ENCODE measurements at regions not wholly inside any gene's neighbourhood (a gene's known extent, or its start where the extent isn't known, plus 50 kb on each side); places are given as distances from the start of the nearest gene placed in this dataset.
"Not testable (repeated sequence)": the region's sequence is repeated elsewhere in the genome, so short reads cannot be mapped to it uniquely, and the experiment has no call there.

DNA sequence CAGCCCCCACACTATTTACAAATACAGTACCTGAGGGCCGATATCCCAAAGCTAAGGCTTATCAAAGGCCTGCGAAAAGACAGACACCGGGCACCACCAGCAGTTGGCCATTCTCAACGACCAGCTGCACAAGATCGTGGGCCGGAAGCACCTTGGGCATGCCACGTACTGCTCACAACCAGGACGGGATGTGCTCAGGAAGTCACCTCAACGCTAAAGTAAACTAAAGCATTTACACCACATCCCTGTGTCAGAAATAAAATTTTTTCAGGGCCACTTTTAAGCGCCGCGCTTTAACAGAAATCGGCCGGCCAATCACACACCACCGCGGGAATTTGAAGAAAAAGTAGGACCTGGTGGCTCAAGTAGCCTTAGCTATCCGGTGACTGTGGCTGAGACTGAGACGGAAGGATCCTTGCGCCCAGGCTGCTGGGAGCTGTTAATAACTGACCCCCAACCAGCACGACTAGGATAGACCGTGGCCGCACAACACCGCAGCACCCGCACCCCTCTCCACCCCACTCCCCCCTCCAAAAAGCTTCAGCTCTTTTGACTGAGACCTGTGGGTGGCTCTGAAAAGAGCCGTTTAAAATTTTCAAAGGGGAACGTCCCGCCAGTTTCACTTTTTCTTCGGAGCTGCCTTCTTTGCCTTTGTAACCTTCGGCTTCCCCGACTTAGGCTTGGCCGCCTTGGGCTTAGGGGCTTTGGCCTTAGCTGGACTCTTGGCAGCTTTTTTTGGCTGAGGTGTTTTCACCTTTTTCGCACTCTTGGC, 131.2 kb upstream of the BTN3A2 start:
- DNase-seq (ENCODE audit: low spot score), result no peak

- DNase-seq (ENCODE audit: low spot score), result peak; percentile 80
Measured at GRCh38 chr6:26234421-26235301, 130.3 kb upstream of the BTN3A2 start.

DNA sequence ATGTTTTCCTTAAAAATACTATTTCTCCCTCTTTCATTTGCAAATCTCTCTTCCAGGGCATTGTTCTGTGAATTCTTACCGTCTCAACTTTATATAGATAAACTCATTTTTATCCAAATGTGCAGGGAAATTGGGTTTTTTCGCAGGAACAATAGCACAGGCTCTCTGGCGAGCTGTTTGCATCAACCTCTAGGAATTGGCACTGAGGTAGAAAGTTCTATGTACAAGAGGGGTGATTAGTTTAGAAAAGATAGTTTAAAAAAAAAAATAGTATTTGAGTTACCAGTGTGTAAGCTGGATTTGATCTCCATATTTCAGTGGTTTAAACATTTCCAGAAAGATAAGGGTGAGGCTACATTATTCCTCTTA, 129.7 kb upstream of the BTN3A2 start:
- DNase-seq (ENCODE audit: low spot score), result no peak

GRCh38 chr6:26239415-26239814, 125.6 kb upstream of the BTN3A2 start:
- not testable (repeated sequence) for DNase-seq (ENCODE audit: low spot score)

GRCh38 chr6:26240157-26241032, 124.6 kb upstream of the BTN3A2 start:
- DNase-seq (ENCODE audit: low spot score), result no peak

GRCh38 chr6:26241033-26241895, 123.7 kb upstream of the BTN3A2 start:
- no peak for DNase-seq (ENCODE audit: low spot score)

GRCh38 chr6:26243132-26243531, 121.9 kb upstream of the BTN3A2 start:
- no peak for DNase-seq (ENCODE audit: low spot score)

- DNase-seq (ENCODE audit: low spot score), result no peak
Measured at GRCh38 chr6:26243752-26244151, 121.2 kb upstream of the BTN3A2 start.

GRCh38 chr6:26246058-26246457, 118.9 kb upstream of the BTN3A2 start:
- DNase-seq (ENCODE audit: low spot score), result no peak

DNA sequence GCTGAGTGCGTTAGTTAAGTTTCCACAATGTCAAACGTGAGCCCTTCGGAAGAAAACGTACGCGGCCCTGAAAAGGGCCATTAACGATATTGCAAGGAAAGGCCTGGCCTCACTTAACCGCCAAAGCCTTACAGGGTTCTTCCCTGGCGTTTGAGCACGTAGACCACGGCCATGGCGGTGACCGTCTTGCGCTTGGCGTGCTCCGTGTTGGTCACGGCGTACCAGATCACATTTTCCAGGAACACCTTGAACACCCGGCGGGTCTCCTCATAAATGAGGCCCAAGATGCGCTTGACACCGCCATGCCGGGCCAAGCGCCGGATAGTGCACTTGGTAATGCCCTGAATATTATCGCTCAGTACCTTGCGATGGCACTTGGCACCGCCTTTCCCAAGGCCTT, 118.4 kb upstream of the BTN3A2 start:
- no peak for DNase-seq (ENCODE audit: low spot score)

DNA sequence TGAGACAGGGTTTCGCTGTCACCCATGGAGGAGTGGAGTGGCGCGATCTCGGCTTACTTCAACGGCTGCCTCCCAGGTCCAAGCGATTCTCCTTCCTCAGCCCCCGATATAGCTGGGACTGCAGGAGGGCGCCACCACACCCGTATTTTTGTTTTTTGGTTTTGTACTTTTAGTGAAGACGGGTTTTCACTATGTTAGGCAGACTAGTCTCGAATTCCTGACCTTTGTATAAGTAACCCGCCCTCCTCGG, 115.4 kb upstream of the BTN3A2 start:
- no peak for DNase-seq (ENCODE audit: low spot score)

- DNase-seq (ENCODE audit: low spot score), result peak; percentile 74
Measured at GRCh38 chr6:26249957-26250697, 114.9 kb upstream of the BTN3A2 start.

GRCh38 chr6:26250698-26251044, 114.3 kb upstream of the BTN3A2 start:
- no peak for DNase-seq (ENCODE audit: low spot score)

- peak; percentile 77 for DNase-seq (ENCODE audit: low spot score)
Measured at GRCh38 chr6:26251354-26252076, 113.5 kb upstream of the BTN3A2 start.

- DNase-seq (ENCODE audit: low spot score), result no peak
Measured at GRCh38 chr6:26252077-26252472, 112.9 kb upstream of the BTN3A2 start.

GRCh38 chr6:26254724-26255123, 110.3 kb upstream of the BTN3A2 start:
- DNase-seq (ENCODE audit: low spot score), result no peak

DNA sequence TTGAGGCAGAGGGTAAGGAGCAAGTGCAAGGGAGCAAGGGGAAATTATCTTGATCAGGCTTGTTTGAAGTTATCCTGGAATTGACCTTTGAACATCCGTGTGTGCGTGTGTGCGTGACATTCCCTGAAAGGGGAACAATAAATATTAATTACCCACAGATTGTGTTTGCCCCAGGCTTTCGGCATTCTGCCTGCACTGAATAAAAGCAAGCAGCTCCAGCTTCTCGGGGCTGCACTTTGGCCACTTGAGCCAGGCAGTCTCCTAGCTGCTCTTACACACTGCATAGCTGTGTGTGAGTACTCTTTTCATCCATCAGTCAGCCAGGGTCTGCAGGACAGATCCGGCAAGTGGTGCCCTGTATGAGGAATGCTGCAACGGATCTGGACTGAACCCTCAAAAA, 107.7 kb upstream of the BTN3A2 start:
- DNase-seq (ENCODE audit: low spot score), result no peak

DNA sequence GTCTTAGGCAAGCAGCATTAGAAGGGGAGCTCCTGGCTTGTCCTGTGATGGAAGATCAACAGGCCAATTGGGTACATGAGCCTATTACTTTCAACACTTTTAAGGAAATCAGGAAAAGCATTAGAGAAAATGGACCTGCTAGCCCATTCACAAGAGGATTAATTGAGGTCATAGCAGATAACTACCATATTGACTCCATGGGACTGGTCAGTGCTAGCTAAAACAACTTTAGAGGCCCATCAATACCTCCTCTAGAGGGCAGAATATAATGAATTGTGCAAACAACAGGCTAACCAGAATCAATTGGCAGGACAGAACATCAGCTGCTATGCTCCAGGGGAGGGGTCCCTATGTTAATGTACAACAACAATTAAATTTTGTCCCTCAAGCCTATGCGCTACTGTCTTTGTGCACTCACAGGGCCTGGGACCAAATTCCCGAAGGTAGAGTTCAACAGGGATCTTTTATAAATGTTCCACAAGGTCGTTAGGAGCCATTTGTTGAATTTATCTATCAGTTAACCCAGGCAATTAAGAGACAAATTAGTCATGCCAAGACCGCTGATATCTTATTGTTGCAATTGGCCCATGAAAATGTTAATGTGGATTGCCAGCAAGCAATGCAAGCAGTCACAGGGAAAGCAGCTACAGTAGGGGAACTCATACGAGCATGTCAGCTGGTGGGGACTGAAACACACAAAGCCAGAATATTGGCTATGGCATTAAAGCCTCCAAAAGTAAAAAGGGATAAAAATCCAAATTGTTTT, 106.6 kb upstream of the BTN3A2 start:
- DNase-seq (ENCODE audit: low spot score), result no peak

- DNase-seq (ENCODE audit: low spot score), result no peak
Measured at GRCh38 chr6:26260110-26260637, 104.8 kb upstream of the BTN3A2 start.
